ENCODE measurements at regions not wholly inside any gene's neighbourhood (a gene's known extent, or its start where the extent isn't known, plus 50 kb on each side); places are given as distances from the start of the nearest gene placed in this dataset.

DNA sequence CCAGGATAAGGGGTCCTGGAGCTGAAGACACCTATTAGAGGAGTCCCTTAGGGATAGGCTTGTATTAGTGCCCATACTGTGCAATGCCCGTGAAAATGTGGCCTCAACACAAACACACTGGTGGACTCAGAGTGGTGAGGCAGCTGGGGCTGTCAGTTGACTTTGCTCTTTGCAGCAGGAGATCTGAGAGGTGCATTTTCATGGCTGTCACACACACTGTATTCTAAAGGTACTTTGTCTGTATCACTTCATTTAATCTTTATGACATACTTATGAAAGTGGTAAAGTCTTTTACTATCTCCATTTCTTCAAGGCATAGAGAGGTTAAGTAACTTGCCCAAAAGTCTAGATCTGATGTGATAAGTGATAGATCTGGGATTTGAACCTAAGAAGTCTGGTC is 55.1 kb upstream of the GCFC2 start:
- TF ChIP-seq, protein P1, sequence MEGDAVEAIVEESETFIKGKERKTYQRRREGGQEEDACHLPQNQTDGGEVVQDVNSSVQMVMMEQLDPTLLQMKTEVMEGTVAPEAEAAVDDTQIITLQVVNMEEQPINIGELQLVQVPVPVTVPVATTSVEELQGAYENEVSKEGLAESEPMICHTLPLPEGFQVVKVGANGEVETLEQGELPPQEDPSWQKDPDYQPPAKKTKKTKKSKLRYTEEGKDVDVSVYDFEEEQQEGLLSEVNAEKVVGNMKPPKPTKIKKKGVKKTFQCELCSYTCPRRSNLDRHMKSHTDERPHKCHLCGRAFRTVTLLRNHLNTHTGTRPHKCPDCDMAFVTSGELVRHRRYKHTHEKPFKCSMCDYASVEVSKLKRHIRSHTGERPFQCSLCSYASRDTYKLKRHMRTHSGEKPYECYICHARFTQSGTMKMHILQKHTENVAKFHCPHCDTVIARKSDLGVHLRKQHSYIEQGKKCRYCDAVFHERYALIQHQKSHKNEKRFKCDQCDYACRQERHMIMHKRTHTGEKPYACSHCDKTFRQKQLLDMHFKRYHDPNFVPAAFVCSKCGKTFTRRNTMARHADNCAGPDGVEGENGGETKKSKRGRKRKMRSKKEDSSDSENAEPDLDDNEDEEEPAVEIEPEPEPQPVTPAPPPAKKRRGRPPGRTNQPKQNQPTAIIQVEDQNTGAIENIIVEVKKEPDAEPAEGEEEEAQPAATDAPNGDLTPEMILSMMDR (IDR thresholded peaks at IDR 0.05): no peak
- no peak for TF ChIP-seq POLR2A (IDR thresholded peaks at IDR 0.05)
